ENCODE measurements at regions not wholly inside any gene's neighbourhood (a gene's known extent, or its start where the extent isn't known, plus 50 kb on each side); places are given as distances from the start of the nearest gene placed in this dataset.

GRCh38 chr20:19823971-19824370 is 65.9 kb downstream of the RIN2 start:
- WGBS, 3 donors, result 56 to 75% (median 74%) methylated on average over 10 of the region's 10 CpGs
- intact Hi-C loops (cut with DNase I), result no loop called here
- ATAC-seq, result peak in 3 of 4 donors; percentile 43 to 63 (median 44)

GRCh38 chr20:19824861-19825260 is 66.8 kb downstream of the RIN2 start:
- no peaks in the 10 kb centered on the region for H3K27me3 ChIP-seq (ENCODE audit: insufficient read depth in 3 of 3, low read length in 2 of 3)
- DNase-seq (no peak), ATAC-seq (peak in 3 of 4 donors; percentile 28 to 54 (median 43))
- H3K36me3 ChIP-seq (ENCODE audit: insufficient read depth in 1 of 2, low read depth in 1 of 2), result no peaks in the 10 kb centered on the region
- H3K27ac ChIP-seq, result no peak overlapping the region
- no peak for TF ChIP-seq CTCF (IDR thresholded peaks at IDR 0.05)
- H3K4me3 ChIP-seq, result no peak overlapping the region
- H3K4me1 ChIP-seq, result peaks cover 22% of the 10 kb centered on the region
- no peaks in the 10 kb centered on the region for H3K9me3 ChIP-seq
- intact Hi-C loops (cut with DNase I), result no loop called here
- 88 to 96% (median 96%) methylated on average over 3 of the region's 3 CpGs for WGBS, 3 donors

More at GRCh38 chr20:19823971-19824370, 65.9 kb downstream of the RIN2 start:
- Histone ChIP-seq H3K36me3 (ENCODE audit: insufficient read depth in 1 of 2, low read depth in 1 of 2) (no peaks in the 10 kb centered on the region), H3K27me3 (ENCODE audit: insufficient read depth in 3 of 3, low read length in 2 of 3) (no peaks in the 10 kb centered on the region), H3K4me3 (no peak overlapping the region), H3K9me3 (no peaks in the 10 kb centered on the region), H3K27ac (peak overlapping the region; percentile 40), H3K4me1 (peaks cover 22% of the 10 kb centered on the region)
- no peak for DNase-seq
- TF ChIP-seq CTCF (IDR thresholded peaks at IDR 0.05), result no peak

GRCh38 chr20:19826179-19826914 is 68.3 kb downstream of the RIN2 start:
- no peaks in the 10 kb centered on the region for H3K27me3 ChIP-seq (ENCODE audit: insufficient read depth in 3 of 3, low read length in 2 of 3)
- intact Hi-C loops (cut with DNase I), result no loop called here
- H3K4me1 ChIP-seq, result peaks cover 22% of the 10 kb centered on the region
- H3K27ac ChIP-seq, result no peak overlapping the region
- no peak for TF ChIP-seq CTCF (IDR thresholded peaks at IDR 0.05)
- 88 to 91% (median 90%) methylated on average over 3 of the region's 3 CpGs for WGBS, 3 donors
- DNase-seq, result no peak
- no peak for ATAC-seq
- H3K4me3 ChIP-seq, result no peak overlapping the region
- H3K36me3 ChIP-seq (ENCODE audit: insufficient read depth in 1 of 2, low read depth in 1 of 2), result no peaks in the 10 kb centered on the region
- no peaks in the 10 kb centered on the region for H3K9me3 ChIP-seq

GRCh38 chr20:19827818-19828217 is 69.8 kb downstream of the RIN2 start:
- H3K27ac ChIP-seq, result no peak overlapping the region
- no peak for TF ChIP-seq CTCF (IDR thresholded peaks at IDR 0.05)
- intact Hi-C loops (cut with DNase I), result no loop called here
- ATAC-seq (no peak), DNase-seq (no peak)
- H3K4me3 ChIP-seq, result no peak overlapping the region
- no peaks in the 10 kb centered on the region for H3K27me3 ChIP-seq (ENCODE audit: insufficient read depth in 3 of 3, low read length in 2 of 3)
- H3K36me3 ChIP-seq (ENCODE audit: insufficient read depth in 1 of 2, low read depth in 1 of 2), result no peaks in the 10 kb centered on the region
- H3K9me3 ChIP-seq, result no peaks in the 10 kb centered on the region
- H3K4me1 ChIP-seq, result peaks cover 17% of the 10 kb centered on the region
- WGBS, 3 donors, result 78 to 85% (median 79%) methylated on average over 1 of the region's 1 CpG

GRCh38 chr20:19828232-19828631 is 70.2 kb downstream of the RIN2 start:
- Histone ChIP-seq H3K4me1 (peaks cover 13% of the 10 kb centered on the region), H3K9me3 (no peaks in the 10 kb centered on the region), H3K36me3 (ENCODE audit: insufficient read depth in 1 of 2, low read depth in 1 of 2) (no peaks in the 10 kb centered on the region), H3K27ac (no peak overlapping the region), H3K4me3 (no peak overlapping the region), H3K27me3 (ENCODE audit: insufficient read depth in 3 of 3, low read length in 2 of 3) (no peaks in the 10 kb centered on the region)
- ATAC-seq (peak; percentile 21 to 57 (median 43)), DNase-seq (no peak)
- peak; percentile 22 for TF ChIP-seq CTCF (IDR thresholded peaks at IDR 0.05)
- intact Hi-C loops (cut with DNase I), result no loop called here
- WGBS, 3 donors, result 55 to 61% (median 58%) methylated on average over 4 of the region's 4 CpGs

Measured in psoas muscle (tissue), 7 donors.